Panc1 (cell line): ENCODE measurements at regions not wholly inside any gene's neighbourhood (a gene's known extent, or its start where the extent isn't known, plus 50 kb on each side); places are given as distances from the start of the nearest gene placed in this dataset.
A peak's percentile ranks its signal among the peaks of the same experiment; 100 is the strongest.

Experiments
- ATAC-seq: fragments of 200-7000 bp; cut with Tn5 transposase; 2 replicates; pipeline ENCODE4 v1.9.1; 2020; ENCODE audit warnings: mild to moderate bottlenecking, moderate library complexity
- BruUV-seq: library from RNA; stranded (reverse); fragments of 400-500 nt; replicated peaks from 2 replicates; lab custom pipeline; 2021; lab: Mats Ljungman, UMichigan
- CTCF ChIA-PET: fragments of 300-600 bp; sonication (Branson Sonifier 250); formaldehyde crosslinking; loops from one replicate; lab custom pipeline; 2022; ENCODE audit warnings: antibody characterized with exemption; lab: Charles Lee
- POLR2A ChIA-PET: fragments of 300-600 bp; sonication (Branson Sonifier 250); formaldehyde crosslinking; loops from one replicate; lab custom pipeline; 2022; ENCODE audit warnings: antibody characterized with exemption; lab: Charles Lee
- DNase-seq: peaks from one replicate; pipeline ENCODE4 v3.0.0-alpha.2; 2010; ENCODE audit warnings: low read depth, low spot score
- H3K27ac ChIP-seq: 2 replicates; pipeline ENCODE4 v1.5.1; 2011; ENCODE audit warnings: mild to moderate bottlenecking, low read length, inconsistent platforms
- H3K27me3 ChIP-seq: fragments of 200-500 bp; sonication (Bioruptor generic); 2 replicates; pipeline ENCODE4 v1.6.0; 2014; ENCODE audit warnings: low read length, inconsistent platforms; ENCODE audit not compliant: control insufficient read depth, insufficient read depth
- H3K36me3 ChIP-seq: fragments of 200-500 bp; sonication (Bioruptor generic); 2 replicates; pipeline ENCODE4 v1.5.1; 2014; ENCODE audit warnings: inconsistent platforms, mild to moderate bottlenecking, low read length, moderate library complexity; ENCODE audit not compliant: control insufficient read depth, insufficient read depth
- H3K4me1 ChIP-seq: 2 replicates; pipeline ENCODE4 v1.5.1; 2011; ENCODE audit warnings: inconsistent platforms, mild to moderate bottlenecking, low read length, moderate library complexity; ENCODE audit not compliant: control insufficient read depth, insufficient read depth
- H3K4me3 ChIP-seq, 2 experiments: 2 replicates each; pipeline ENCODE4 v1.5.1; 2011 to 2012; ENCODE audit warnings: low read depth in 2 of 2, low read length in 2 of 2, mild to moderate bottlenecking in 2 of 2, inconsistent platforms in 1 of 2, moderate library complexity in 1 of 2
- H3K9me3 ChIP-seq: fragments of 200-500 bp; sonication (Bioruptor generic); 2 replicates; pipeline ENCODE4 v1.5.1; 2014; ENCODE audit warnings: low read depth, mild to moderate bottlenecking, inconsistent platforms, low read length, moderate library complexity; ENCODE audit not compliant: control insufficient read depth, insufficient read depth
- CTCF ChIP-seq: fragments of 450-650 bp; IDR thresholded peaks from 2 replicates; pipeline ENCODE4 v1.5.1; 2017; ENCODE audit warnings: mild to moderate bottlenecking
- POLR2AphosphoS5 ChIP-seq: IDR thresholded peaks from 2 replicates; pipeline ENCODE4 v1.6.1; 2012; ENCODE audit warnings: mild to moderate bottlenecking, low read depth, low read length, moderate library complexity
- REST ChIP-seq, 2 experiments: IDR thresholded peaks; 2 replicates each; pipeline ENCODE4 v1.6.1; 2011 to 2012; ENCODE audit warnings: low read depth in 2 of 2, control low read depth in 1 of 2, low read length in 1 of 2, mild to moderate bottlenecking in 1 of 2, moderate library complexity in 1 of 2; ENCODE audit not compliant: insufficient read depth in 1 of 2
- SIN3A ChIP-seq: IDR thresholded peaks from 2 replicates; pipeline ENCODE4 v1.6.1; 2012; ENCODE audit warnings: low read depth, mild to moderate bottlenecking, low read length, moderate library complexity, borderline replicate concordance; ENCODE audit not compliant: insufficient read depth
- TCF7L2 ChIP-seq: IDR thresholded peaks from 2 replicates; pipeline ENCODE4 v1.6.1; 2011; ENCODE audit warnings: mild to moderate bottlenecking, low read depth, low read length, inconsistent platforms
- in situ Hi-C: cut with HindIII; loops from 2 replicates; pipeline ENCODE4 v1.10.0; 2016; ENCODE audit warnings: low sequenced_read_pairs, low pct_unique_long_range_greater_than_20kb
- intact Hi-C: fragments of 100-400 bp; cut with micrococcal nuclease; formaldehyde crosslinking; loops from one replicate; pipeline ENCODE4 v1.10.0; 2022; ENCODE audit not compliant: unreplicated experiment

GRCh38 chr5:106459541-106459940 lies 1211.2 kb downstream of the EFNA5 start:
- ChIA-PET POLR2A (no interaction called here), CTCF (no interaction called here)
- H3K4me1 ChIP-seq = no peaks in the 10 kb centered on the region
- no peak overlapping the region for H3K27ac ChIP-seq
- no peak overlapping the region for H3K4me3 ChIP-seq
- intact Hi-C loops = no loop called here
- DNase-seq = no peak
- no peaks in the 10 kb centered on the region for H3K9me3 ChIP-seq
- H3K27me3 ChIP-seq = no peaks in the 10 kb centered on the region
- TF ChIP-seq CTCF = no peak
- no peaks in the 10 kb centered on the region for H3K36me3 ChIP-seq
- no peak for ATAC-seq
- BruUV-seq = no TSS peak
- in situ Hi-C loops = no loop called here

- no peaks in the 10 kb centered on the region for H3K9me3 ChIP-seq
- BruUV-seq = no TSS peak
- H3K4me1 ChIP-seq = no peaks in the 10 kb centered on the region
- ChIA-PET CTCF (no interaction called here), POLR2A (no interaction called here)
- H3K27ac ChIP-seq = no peak overlapping the region
- no peak for ATAC-seq
- DNase-seq = no peak
- no peaks in the 10 kb centered on the region for H3K36me3 ChIP-seq
- intact Hi-C loops = no loop called here
- in situ Hi-C loops = no loop called here
- no peak overlapping the region for H3K4me3 ChIP-seq
- H3K27me3 ChIP-seq = no peaks in the 10 kb centered on the region
- TF ChIP-seq TCF7L2 = no peak
- peak; percentile 56 for TF ChIP-seq CTCF
- TF ChIP-seq SIN3A = no peak
- TF ChIP-seq POLR2AphosphoS5 = no peak
- TF ChIP-seq REST (IDR thresholded peaks at IDR 0.05; ENCODE audit: insufficient read depth in 1 of 2, low read depth in 2 of 2, low read length in 1 of 2) = no peak
These were observed 1215.9 kb downstream of the EFNA5 start for GRCh38 chr5:106454651-106455415.
